ENCODE measurements at regions not wholly inside any gene's neighbourhood (a gene's known extent, or its start where the extent isn't known, plus 50 kb on each side); places are given as distances from the start of the nearest gene placed in this dataset.

DNA sequence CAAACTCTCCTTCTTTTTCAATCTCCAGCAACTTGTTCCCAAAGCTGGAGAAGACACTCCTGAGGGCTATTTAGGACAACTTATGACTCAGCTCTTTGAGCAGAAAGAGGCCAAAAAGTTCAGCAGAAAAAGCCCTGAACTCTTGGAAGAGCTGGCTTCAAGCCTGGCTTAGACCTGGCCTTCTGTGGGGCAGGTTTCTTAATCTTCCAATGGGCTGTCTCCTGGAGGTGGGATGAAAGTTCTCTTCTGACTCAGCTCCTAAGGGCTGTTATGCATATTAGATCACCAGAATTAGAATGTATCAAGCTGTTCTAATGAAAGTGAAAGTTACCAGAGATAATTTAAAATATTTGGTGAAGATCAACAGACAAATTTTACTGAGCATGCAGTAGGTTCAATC, 129.4 kb downstream of the RAD51AP2 start:
- H3K4me1 ChIP-seq: no peaks in the 10 kb centered on the region
- no peak overlapping the region for H3K4me3 ChIP-seq
- H3K9me3 ChIP-seq: no peaks in the 10 kb centered on the region
- H3K27me3 ChIP-seq: no peaks in the 10 kb centered on the region
- no peak overlapping the region for H3K27ac ChIP-seq
- DNase-seq (ENCODE audit: low spot score in 2 of 2): no peak
- no peaks in the 10 kb centered on the region for H3K36me3 ChIP-seq
- TF ChIP-seq EP300 (IDR thresholded peaks at IDR 0.05): no peak
- TF ChIP-seq POLR2AphosphoS5 (IDR thresholded peaks at IDR 0.05): no peak
- TF ChIP-seq, protein P1, sequence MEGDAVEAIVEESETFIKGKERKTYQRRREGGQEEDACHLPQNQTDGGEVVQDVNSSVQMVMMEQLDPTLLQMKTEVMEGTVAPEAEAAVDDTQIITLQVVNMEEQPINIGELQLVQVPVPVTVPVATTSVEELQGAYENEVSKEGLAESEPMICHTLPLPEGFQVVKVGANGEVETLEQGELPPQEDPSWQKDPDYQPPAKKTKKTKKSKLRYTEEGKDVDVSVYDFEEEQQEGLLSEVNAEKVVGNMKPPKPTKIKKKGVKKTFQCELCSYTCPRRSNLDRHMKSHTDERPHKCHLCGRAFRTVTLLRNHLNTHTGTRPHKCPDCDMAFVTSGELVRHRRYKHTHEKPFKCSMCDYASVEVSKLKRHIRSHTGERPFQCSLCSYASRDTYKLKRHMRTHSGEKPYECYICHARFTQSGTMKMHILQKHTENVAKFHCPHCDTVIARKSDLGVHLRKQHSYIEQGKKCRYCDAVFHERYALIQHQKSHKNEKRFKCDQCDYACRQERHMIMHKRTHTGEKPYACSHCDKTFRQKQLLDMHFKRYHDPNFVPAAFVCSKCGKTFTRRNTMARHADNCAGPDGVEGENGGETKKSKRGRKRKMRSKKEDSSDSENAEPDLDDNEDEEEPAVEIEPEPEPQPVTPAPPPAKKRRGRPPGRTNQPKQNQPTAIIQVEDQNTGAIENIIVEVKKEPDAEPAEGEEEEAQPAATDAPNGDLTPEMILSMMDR (IDR thresholded peaks at IDR 0.05): no peak
- TF ChIP-seq POLR2A (IDR thresholded peaks at IDR 0.05): no peak

DNA sequence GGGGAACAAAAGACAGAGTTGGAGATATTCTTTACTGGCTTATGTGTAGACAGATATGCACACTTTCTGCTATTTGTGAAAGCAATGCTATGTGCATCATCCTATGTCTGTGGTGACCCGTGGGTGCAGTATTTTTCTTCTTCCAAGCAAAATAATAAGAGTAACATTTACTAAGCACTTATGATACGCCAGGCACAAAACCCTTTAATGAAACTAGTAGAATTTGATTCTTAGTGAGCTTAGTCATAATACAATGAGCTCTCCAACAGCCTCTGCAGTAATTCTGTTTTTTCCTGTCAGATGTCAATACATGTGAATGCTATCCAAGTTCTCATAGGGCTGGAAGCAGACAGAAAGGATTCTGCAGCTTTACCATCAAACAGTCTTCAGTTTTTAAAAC, 130.6 kb downstream of the RAD51AP2 start:
- no peaks in the 10 kb centered on the region for H3K4me1 ChIP-seq
- H3K4me3 ChIP-seq: no peak overlapping the region
- no peaks in the 10 kb centered on the region for H3K27me3 ChIP-seq
- TF ChIP-seq EP300 (IDR thresholded peaks at IDR 0.05) (no peak), POLR2AphosphoS5 (IDR thresholded peaks at IDR 0.05) (no peak), POLR2A (IDR thresholded peaks at IDR 0.05) (no peak)
- TF ChIP-seq, protein P1 (IDR thresholded peaks at IDR 0.05): no peak
- 67% methylated on average over 2 of the region's 2 CpGs for WGBS
- DNase-seq (ENCODE audit: low spot score in 2 of 2): no peak
- no peaks in the 10 kb centered on the region for H3K9me3 ChIP-seq
- no peaks in the 10 kb centered on the region for H3K36me3 ChIP-seq
- H3K27ac ChIP-seq: no peak overlapping the region

DNA sequence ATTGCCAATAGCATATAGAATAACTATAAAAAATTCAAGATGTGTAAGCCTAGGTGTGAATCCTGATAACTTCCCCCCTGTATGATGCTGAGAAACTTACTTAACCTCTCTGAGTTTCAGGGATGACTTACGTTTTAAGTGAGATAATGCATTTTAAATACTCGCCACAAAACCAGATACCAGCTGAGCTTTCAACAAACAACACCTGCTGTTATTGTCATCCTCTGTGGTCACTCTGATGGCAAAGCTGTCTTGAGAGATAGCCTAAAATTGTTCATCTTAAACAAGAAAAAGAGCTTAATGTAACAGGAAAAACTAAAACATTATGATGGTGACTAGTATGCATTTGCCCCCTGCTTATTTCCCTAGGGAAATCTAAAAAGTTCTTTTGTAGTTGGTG, 131.5 kb downstream of the RAD51AP2 start:
- WGBS: 86% methylated on average over 2 of the region's 2 CpGs
- no peaks in the 10 kb centered on the region for H3K4me1 ChIP-seq
- H3K4me3 ChIP-seq: no peak overlapping the region
- no peaks in the 10 kb centered on the region for H3K36me3 ChIP-seq
- no peak for TF ChIP-seq EP300 (IDR thresholded peaks at IDR 0.05)
- TF ChIP-seq, protein P1 (IDR thresholded peaks at IDR 0.05): no peak
- no peak for TF ChIP-seq POLR2A (IDR thresholded peaks at IDR 0.05)
- no peak for TF ChIP-seq POLR2AphosphoS5 (IDR thresholded peaks at IDR 0.05)
- DNase-seq (ENCODE audit: low spot score in 2 of 2): no peak
- H3K9me3 ChIP-seq: no peaks in the 10 kb centered on the region
- H3K27ac ChIP-seq: no peak overlapping the region
- no peaks in the 10 kb centered on the region for H3K27me3 ChIP-seq

DNA sequence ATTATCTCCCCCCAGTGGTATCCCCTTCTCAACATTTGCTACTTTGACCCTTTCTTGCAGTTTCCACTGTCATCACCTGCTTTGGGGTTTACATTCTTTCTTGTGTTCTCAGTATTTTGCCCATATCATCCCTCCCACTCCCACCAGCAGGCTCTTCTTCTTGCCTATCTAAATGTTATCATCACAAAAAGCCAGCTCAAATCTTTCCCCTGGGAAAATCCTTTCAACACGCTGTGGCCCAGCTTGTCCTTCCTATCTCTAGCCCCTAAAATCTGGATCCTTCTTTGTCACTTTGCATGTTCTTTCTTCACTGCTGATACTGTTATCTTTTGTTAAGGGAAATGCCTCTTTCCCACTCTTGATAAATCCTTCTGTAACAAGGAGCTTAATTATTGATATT, 138.2 kb downstream of the RAD51AP2 start:
- no peaks in the 10 kb centered on the region for H3K27me3 ChIP-seq
- no peak overlapping the region for H3K27ac ChIP-seq
- no peaks in the 10 kb centered on the region for H3K4me1 ChIP-seq
- TF ChIP-seq EP300 (IDR thresholded peaks at IDR 0.05) (no peak), POLR2AphosphoS5 (IDR thresholded peaks at IDR 0.05) (no peak), POLR2A (IDR thresholded peaks at IDR 0.05) (no peak)
- TF ChIP-seq, protein P1 (IDR thresholded peaks at IDR 0.05): no peak
- WGBS: 69% methylated on average over 1 of the region's 1 CpG
- H3K36me3 ChIP-seq: no peaks in the 10 kb centered on the region
- DNase-seq (ENCODE audit: low spot score in 2 of 2): no peak
- H3K4me3 ChIP-seq: no peak overlapping the region
- H3K9me3 ChIP-seq: no peaks in the 10 kb centered on the region

DNA sequence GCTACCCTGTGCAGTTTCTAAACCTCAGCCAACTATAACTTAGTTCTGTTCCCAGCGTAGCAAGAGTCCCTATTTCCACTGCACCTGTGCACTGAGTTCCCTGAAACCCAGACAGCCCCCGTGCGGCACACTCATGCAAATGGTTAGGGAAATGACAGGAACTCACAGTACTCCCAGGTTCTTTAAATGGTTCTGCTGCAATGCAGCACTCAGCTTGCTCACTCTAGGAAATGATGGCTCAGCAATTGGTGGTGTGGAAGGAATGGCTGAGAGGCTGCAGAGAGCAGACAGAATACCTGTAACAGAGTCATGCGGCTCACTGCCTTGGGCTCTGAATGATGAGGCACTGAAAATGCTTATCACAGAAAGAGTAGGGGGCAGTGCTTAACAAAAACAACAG, 143.0 kb downstream of the RAD51AP2 start:
- TF ChIP-seq, protein P1 (IDR thresholded peaks at IDR 0.05): no peak
- TF ChIP-seq POLR2A (IDR thresholded peaks at IDR 0.05) (no peak), EP300 (IDR thresholded peaks at IDR 0.05) (no peak)
- Histone ChIP-seq H3K36me3 (no peaks in the 10 kb centered on the region), H3K27me3 (no peaks in the 10 kb centered on the region), H3K27ac (no peak overlapping the region), H3K9me3 (no peaks in the 10 kb centered on the region), H3K4me3 (no peak overlapping the region), H3K4me1 (no peaks in the 10 kb centered on the region)
- 87% methylated on average over 4 of the region's 4 CpGs for WGBS
- DNase-seq (ENCODE audit: low spot score in 2 of 2): no peak

Data from suprapubic skin (tissue), 4 donors.